ENCODE measurements at regions not wholly inside any gene's neighbourhood (a gene's known extent, or its start where the extent isn't known, plus 50 kb on each side); places are given as distances from the start of the nearest gene placed in this dataset.

- ATAC-seq (ENCODE audit: low read depth): no peak
- Mint-ChIP-seq H3K27ac (no peak overlapping the region), H3K4me1 (no peaks in the 10 kb centered on the region), H3K36me3 (ENCODE audit: low read depth) (no peaks in the 10 kb centered on the region), H3K9me3 (no peaks in the 10 kb centered on the region), H3K4me3 (no peak overlapping the region), H3K27me3 (no peaks in the 10 kb centered on the region)
- intact Hi-C loops (cut with micrococcal nuclease): no loop called here
- TF ChIP-seq CTCF (IDR thresholded peaks at IDR 0.05): no peak
- no peak for DNase-seq
- ChIA-PET POLR2A (no interaction called here), CTCF (no interaction called here)
Observed at GRCh38 chr4:147182041-147182440, 236.4 kb upstream of the TTC29 start.

GRCh38 chr4:147192679-147193078 lies 247.0 kb upstream of the TTC29 start:
- Mint-ChIP-seq H3K27ac (no peak overlapping the region), H3K4me3 (no peak overlapping the region), H3K4me1 (no peaks in the 10 kb centered on the region), H3K27me3 (no peaks in the 10 kb centered on the region), H3K36me3 (ENCODE audit: low read depth) (no peaks in the 10 kb centered on the region), H3K9me3 (peaks cover 13% of the 10 kb centered on the region)
- ATAC-seq (ENCODE audit: low read depth) (no peak), DNase-seq (no peak)
- intact Hi-C loops (cut with micrococcal nuclease): no loop called here
- TF ChIP-seq CTCF (IDR thresholded peaks at IDR 0.05): no peak
- ChIA-PET CTCF (no interaction called here), POLR2A (no interaction called here)

GRCh38 chr4:147194114-147194513 lies 248.4 kb upstream of the TTC29 start:
- H3K27me3 Mint-ChIP-seq: no peaks in the 10 kb centered on the region
- H3K4me3 Mint-ChIP-seq: no peak overlapping the region
- no peak for TF ChIP-seq CTCF (IDR thresholded peaks at IDR 0.05)
- intact Hi-C loops (cut with micrococcal nuclease): no loop called here
- ChIA-PET CTCF (no interaction called here), POLR2A (no interaction called here)
- ATAC-seq (ENCODE audit: low read depth) (no peak), DNase-seq (no peak)
- no peaks in the 10 kb centered on the region for H3K36me3 Mint-ChIP-seq (ENCODE audit: low read depth)
- H3K9me3 Mint-ChIP-seq: peaks cover 4% of the 10 kb centered on the region
- H3K4me1 Mint-ChIP-seq: no peaks in the 10 kb centered on the region
- H3K27ac Mint-ChIP-seq: no peak overlapping the region

GRCh38 chr4:147194604-147195003 lies 248.9 kb upstream of the TTC29 start:
- Mint-ChIP-seq H3K4me1 (no peaks in the 10 kb centered on the region), H3K27ac (no peak overlapping the region), H3K4me3 (no peak overlapping the region), H3K27me3 (no peaks in the 10 kb centered on the region), H3K36me3 (ENCODE audit: low read depth) (no peaks in the 10 kb centered on the region), H3K9me3 (peaks cover 3% of the 10 kb centered on the region)
- ATAC-seq (ENCODE audit: low read depth): no peak
- CTCF ChIA-PET: no interaction called here
- DNase-seq: no peak
- POLR2A ChIA-PET: no interaction called here
- no peak for TF ChIP-seq CTCF (IDR thresholded peaks at IDR 0.05)
- intact Hi-C loops (cut with micrococcal nuclease): no loop called here

- peaks cover 2% of the 10 kb centered on the region for H3K9me3 Mint-ChIP-seq
- ChIA-PET POLR2A (no interaction called here), CTCF (no interaction called here)
- H3K4me3 Mint-ChIP-seq: no peak overlapping the region
- TF ChIP-seq CTCF (IDR thresholded peaks at IDR 0.05): no peak
- H3K27ac Mint-ChIP-seq: no peak overlapping the region
- H3K36me3 Mint-ChIP-seq (ENCODE audit: low read depth): no peaks in the 10 kb centered on the region
- intact Hi-C loops (cut with micrococcal nuclease): no loop called here
- DNase-seq: no peak
- ATAC-seq (ENCODE audit: low read depth): no peak
- H3K27me3 Mint-ChIP-seq: no peaks in the 10 kb centered on the region
- H3K4me1 Mint-ChIP-seq: no peaks in the 10 kb centered on the region
Observed at GRCh38 chr4:147195386-147195785, 249.7 kb upstream of the TTC29 start.
